NCI-H2107 (cell line): ENCODE measurements at regions not wholly inside any gene's neighbourhood (a gene's known extent, or its start where the extent isn't known, plus 50 kb on each side); places are given as distances from the start of the nearest gene placed in this dataset.
"Not testable (repeated sequence)": the region's sequence is repeated elsewhere in the genome, so short reads cannot be mapped to it uniquely, and the experiment has no call there.

Experiments
- DNase-seq: peaks from one replicate; lab custom pipeline; 2025; lab: John Stamatoyannopoulos, UW

DNA sequence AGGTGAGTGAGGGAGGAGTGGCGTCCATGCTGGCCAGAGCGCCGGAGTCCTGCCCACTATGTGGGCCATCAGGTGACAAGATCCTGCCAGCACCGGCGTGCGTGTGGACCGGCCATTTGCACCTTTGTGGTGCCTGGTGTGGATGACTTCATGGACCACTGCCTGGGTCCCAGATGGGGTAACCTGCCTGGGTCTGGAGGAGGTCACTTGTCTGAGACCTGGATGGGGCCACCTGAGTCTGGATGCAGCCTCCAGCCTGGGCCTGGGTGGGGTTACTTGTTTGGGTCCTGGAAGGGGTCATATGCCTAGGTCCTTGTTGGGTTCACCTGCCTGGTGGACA, 299.6 kb downstream of the NDUFA10 start:
- no peak for DNase-seq

DNA sequence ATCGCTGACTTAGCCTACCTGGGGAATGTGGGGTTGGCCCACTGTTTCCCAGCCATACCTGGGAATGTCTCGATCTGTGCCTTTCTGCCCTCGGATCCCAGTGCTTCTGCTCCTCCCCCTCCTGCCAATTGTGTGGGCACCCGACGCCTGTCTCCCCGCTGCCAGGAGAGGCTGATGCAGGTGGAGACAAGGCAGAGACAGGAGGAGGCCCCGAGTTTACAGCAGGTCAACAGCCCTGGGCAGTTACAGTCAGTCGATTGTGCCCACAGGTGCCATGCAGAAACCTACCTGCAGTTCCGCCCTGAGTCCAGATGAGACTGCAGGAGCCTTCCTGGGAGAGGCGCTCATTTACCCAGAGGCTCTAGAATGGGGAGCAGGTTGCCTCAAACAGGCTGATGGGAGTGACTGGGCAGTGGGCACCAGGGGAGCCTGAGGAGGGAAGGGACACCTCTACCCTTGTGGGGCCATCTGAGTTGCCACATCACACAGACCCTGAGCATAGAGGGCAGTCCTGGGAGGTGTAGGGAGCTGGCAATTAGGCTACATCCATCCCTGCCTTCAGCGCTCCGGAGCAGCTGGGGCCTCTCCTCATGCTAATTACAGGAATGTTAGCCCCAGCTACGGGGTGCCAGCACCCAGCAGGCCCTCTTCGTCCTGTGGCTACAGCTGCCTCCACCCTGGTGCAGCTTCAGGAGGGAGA, 300.1 kb downstream of the NDUFA10 start:
- no peak for DNase-seq

DNA sequence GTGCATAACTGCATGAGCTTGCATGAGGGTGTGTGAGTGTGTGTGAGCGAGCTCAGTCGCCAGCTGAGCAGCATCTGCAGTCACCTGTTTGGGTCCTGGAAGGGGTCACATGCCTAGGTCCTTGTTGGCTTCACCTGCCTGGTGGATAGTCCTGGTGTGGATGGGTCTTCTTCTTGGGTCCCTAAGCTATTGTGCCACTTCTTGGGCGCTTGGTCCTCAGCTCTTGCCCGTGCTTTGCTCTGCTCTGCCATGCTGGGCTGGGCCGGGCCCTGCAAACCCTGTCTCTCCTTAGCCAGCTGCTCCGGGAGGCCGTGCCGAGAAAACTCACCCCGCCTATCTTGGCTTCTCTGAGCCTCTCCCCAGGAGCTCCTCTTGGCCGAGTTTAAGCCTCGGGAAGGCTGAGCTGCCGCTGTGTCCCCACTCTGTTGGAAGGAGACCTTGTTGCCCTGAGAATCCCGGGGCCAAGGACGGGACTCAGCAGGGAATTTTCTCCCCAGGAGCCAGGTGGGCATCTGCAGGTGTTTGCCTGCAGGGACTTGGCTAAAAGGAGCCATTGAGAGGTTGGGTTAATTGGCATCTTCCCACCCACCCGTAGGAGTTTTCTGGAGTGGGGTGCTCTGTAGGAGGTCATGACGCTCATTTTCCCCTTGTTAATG, 300.8 kb downstream of the NDUFA10 start:
- DNase-seq: no peak

DNA sequence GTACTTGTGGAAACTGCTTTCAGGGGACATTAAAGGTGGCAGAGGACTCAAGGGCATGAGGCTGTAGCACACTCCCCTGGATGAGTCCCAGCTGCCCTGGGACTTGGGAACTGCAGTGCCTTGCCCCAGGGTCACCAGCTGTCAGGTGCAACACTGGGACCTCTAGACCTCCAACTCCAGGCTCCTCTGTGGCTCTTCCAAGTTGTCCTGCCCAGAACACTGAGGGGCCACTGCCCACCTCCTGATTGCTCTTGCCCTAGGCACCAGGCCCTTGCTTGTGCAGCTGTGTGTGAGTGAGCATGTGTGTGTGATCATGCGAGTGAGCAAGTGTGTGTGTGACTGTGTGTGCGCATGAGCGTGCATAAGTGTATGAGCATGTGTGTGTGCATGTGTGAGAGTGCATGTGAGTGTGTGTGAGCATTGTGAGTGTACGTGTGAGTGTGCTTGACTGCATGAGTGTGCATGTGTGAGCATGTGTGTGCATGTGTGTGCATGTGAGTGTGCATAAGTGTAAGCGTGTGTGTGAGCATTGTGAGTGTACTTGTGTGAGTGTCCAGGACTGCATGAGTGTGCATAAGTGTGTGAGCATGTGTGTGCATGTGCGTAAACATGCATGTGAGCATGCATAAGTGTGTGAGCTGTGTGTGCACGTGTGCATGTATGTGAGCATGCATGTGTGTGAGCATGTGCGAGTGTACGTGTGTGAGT, 301.5 kb downstream of the NDUFA10 start:
- DNase-seq: no peak

DNA sequence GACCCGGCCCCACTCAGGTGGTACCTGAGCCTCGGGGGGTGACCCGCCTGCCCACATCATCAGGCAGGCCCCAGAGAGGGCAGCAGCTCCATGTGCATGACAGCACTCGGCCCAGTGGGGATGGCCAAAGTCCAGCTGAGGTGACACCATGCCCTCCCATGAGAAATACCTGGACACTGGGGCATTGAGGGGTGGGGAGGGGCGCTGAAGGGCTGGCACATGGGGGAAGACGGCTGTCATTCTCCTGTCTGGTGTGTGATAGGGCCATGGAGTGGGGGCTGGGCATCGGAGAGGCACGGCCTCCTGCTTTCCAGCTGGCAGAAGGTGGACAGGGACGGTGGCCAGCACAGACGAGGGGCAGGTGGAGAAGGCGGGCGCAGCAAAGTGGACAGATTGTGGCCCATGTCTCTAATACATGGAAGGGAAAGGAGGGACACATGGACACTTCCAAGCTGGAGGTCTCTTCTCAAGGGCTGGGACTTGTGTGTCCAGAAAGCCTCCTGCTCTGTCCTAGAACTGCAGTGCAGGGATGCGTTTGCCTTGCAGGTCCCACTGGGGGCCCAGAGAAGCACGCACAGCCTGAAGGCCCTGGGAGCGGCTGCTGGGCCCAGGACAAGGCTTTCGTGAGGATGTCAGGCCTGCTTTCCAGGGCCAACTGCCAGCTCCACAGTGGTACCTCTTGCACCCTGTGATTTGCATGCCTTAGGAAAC, 302.2 kb downstream of the NDUFA10 start:
- no peak for DNase-seq

DNA sequence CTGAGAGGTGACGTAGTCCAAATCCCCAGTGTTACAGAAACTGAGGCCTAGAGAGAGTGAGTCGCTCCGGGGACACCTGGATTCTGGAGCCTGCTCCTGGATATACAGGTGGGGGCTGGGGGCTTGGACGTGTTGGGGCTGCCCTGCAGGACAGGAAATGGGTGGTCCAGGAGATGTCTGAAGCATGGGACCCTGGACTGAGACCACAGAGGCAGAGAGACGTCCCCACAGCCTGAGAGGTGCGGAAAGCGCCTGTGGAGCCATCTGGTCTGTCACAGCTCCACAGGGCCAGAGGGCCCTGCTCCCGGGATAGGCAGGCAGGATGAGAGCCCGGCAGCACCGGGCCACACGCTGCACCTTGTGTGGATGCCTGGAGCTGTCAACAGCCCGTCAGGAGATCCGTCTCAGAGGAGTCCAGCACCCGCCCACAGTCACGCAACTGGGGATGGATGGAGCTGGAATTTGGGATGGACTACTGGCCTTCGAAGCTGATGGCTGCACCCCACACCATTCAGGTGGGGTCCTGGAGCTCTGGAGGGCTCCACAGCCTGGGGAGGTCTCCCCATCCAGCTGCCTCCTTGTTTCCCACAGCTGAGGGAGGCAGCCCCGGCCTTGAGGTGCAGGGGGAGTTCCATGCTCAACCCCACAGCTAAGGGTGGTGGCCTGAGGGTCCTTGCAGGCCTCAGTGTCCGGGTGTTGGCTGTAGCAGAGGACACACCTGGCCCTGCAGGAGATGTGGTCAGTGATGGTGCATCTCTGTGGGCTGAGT, 303.0 kb downstream of the NDUFA10 start:
- no peak for DNase-seq

DNA sequence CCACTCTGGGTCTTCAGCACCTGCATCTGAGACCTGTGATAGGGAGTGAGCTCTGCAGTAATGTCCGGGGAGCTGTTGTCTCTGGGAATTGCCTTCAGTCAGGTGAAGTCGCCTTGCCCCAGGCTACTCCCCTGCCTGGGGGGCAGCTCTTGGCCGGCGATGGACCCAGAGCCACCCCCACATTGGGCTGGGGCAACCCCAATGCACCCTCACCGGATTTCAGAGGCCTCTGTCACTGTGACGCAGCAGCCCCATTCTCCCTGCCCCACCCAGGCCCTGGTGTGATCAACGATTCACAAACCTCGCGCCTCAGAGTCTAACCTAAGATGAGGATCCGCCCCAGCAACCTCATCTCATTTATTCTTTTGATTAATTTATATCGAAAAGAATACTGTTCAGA, 303.6 kb downstream of the NDUFA10 start:
- DNase-seq: no peak

DNA sequence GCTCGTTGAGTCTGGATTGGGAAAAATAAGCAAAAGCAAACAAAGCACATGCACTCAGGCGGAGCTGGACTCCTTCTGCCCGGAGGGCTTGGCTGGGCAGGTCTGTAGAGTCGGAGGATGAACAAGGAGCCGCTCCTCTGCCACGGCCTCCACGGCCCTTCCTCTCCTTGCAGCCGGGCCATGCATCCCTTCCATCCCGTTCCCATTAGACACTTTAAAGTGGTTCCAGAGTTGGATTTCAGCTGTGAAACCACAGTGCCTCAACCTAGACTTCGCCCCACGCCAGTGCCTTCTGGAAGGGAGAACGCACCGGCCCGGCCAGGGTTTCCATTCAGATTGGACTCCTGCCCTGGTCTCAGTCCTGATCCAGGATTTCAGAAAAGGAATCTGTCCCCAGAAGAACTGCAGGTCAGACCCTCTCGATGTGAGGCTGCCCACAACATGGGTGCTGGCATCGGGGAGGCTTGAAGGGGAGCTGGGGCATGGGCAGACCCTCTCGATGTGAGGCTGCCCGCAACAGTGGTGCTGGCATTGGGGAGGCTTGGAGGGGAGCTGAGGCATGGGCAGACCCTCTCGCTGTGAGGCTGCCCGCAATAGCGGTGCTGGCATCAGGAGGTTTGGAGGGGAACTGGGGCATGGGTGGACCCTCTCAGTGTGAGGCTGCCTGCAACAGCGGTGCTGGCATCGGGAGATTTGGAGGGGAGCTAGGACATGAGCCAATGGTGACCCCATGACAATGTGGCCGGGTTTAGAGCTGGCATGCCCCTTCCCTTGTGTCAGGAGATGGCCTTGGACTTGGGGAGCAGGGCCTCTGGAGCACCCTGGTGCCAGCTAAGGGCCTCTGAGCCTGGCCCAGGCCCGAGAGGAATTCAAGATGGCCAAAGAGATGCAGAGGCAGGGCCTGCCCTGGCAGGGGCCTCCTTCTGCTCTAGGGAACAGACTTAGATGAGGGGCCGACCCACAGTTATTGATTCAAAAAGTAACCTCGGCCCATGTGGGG, 304.5 kb downstream of the NDUFA10 start:
- DNase-seq: no peak

DNA sequence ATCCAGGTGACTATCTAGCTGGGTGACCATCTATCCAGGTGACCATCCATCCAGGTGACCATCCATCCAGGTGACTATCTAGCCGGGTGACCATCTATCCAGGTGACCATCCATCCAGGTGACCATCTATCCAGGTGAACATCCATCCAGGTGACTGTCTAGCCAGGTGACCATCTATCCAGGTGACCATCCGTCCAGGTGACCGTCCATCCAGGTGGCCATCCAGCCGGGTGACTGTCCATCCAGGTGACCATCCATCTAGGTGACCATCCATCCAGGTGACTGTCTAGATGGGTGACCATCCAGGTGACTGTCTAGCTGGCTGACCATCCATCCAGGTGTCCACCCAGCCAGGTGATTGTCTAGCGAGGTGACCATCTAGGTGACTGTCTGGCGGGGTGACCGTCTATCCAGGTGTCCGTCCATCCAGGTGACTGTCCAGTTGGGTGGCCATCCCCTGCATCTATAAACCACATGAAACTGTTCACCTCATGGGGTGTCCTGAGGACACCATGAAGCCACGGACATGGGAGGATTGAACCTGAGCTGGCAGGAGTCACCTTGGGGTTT, 305.3 kb downstream of the NDUFA10 start:
- no peak for DNase-seq

DNA sequence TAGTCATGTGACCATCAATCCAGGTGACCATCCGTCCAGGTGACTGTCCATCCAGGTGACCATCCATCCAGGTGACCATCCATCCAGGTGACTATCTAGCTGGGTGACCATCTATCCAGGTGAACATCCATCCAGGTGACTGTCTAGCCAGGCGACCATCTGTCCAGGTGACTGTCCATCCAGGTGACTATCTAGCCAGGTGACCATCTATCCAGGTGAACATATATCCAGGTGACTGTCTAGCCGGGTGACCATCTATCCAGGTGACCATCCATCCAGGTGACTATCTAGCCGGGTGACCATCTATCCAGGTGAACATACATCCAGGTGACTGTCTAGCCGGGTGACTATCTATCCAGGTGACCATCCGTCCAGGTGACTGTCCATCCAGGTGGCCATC, 306.2 kb downstream of the NDUFA10 start:
- DNase-seq: not testable (repeated sequence)

DNA sequence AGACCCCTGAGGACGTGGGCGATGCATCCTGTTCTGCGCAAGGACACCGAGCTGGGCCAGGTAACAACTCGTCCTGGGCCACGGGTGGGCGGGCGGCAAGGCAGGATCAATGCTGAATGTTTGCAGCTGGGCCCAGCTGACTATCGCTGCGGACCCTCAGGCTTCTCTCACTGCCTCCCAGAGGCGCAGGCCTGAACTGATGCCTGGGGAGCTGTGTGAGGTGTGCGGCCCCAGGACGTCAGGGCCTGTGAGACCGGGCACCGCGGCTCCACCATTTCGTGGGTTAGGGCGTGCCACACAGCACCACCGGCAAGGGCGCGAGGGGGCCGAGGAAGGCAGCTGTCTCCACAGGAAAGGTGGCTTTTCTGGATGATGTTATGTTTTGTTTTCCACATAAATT, 307.4 kb downstream of the NDUFA10 start:
- DNase-seq: no peak

DNA sequence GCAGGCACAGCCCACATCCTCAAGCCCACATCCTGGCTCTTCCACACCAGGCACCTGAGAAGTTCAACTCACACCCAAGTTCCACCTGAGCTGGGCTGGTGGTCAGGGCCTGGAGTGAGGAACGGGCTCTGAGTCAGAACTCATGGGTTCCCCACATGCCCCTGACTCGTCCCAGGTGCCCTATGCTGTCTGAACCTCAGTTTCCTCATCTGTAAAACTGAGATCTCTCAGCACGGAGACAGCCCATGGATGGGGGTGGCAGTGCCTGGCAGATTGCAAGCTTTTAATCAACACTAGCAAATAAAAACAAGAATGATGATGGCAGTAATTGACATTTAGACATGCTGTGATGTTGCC, 307.8 kb downstream of the NDUFA10 start:
- no peak for DNase-seq

DNA sequence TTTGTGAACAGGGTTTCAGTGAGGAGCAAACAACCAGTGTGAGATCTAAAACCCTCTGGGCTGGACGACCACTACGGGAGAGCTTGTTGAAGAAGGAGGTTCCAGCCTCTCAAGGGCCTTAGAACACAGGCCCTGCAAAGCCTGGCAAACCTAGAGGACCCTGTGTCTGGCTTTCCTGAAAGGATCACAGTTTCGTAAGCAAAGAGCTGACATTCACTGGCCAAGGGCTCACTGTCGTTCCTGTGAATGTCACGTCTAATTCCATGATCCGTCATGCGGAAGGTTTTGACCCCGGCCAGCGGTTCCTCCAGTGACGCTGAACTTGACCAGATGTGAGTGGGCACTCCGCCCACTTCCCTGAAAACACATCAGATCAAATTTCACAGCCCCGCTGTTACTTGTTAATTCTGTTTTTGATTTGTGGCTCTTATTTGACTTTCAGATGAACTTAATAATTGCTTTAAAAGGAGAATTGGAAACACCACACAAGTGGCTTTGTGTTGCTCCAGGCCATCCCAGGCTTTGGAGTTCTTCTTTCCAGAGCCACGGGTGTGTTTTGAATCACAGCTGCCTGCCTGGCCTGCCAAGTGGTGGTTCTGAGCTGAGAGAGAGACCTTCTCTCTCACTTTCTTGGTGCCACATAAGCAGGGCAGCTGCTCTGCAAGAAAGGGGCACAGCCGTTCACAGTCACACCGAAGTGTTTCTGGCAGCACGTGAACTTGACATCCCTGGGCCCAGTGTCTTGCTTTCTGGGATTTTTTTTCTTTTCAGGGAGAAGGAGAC, 308.4 kb downstream of the NDUFA10 start:
- no peak for DNase-seq

DNA sequence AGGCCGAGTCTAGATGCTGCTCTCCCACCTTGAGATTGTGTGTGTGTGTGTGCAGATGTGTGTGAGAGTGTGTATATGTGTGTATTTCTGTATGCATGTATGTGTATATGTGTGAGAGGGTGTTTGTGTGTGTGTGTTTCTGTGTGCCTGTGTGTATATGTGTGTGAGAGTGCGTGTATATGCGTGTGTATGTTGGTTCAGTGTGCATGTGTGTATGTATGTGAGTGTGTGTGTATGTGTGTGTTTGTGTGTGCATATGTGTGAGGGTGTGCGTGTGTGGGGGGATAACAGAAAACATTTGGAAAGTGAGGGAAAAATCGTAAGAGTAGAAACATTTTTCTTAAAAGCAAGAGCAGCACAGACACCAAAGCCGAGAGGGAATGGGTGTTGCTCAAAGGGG, 309.1 kb downstream of the NDUFA10 start:
- no peak for DNase-seq

DNA sequence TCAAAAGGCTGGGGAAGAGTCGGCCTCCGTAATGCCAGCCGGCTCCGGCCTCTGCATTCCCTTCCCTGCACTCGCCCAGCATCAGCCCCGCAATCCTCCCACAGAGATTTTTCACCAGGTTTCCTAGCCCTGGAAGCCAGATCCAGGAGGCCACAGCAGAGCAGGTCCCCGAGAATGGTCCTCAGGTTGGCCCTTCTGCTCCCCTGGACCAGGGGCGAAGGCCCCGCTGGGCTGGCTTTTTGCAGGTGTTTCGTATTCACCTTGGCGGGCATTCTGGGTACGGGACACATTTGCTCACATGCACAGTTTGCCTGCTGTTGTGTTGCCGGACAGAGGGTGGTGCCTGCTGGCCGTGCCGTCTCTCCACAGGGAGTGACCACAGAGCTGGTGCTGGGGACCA, 309.5 kb downstream of the NDUFA10 start:
- no peak for DNase-seq

DNA sequence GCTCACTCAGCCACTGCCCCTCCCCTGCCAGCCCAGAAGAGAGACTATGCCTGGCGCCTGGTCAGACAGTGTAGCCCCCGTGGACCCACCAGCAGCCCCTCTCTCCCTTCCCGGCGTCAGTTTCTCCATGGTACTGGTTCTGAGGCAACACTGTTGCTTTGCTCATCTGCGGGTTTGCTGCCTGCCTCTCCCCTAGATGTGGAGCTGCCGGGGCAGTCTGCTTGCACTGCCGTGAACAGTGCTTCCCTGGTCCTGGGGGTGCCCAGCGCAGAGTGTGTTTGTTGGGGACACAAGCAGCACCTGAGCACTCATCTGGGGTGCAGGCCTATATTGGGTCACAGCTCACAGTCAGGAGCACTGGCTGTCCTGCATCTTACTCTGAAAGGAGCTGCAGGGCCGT, 309.9 kb downstream of the NDUFA10 start:
- DNase-seq: no peak

DNA sequence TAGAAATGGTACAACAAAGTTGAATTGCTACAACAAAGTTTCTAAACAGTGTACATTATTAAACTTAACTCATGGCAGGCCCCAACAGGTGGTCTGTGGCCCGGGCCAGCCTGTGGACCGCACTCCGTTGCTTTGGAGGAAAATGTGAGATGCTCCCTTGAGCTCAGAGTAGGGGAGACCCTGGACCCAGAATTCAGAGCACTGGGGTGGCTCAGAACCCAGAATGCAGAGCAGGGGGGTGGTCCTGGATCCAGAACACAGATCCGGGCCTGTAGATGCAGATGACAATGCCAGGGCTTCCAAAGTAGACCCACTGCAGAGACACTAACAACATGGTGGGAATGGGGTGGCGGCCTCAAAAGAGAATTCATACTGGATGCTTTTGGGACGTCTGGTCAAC, 311.0 kb downstream of the NDUFA10 start:
- no peak for DNase-seq

DNA sequence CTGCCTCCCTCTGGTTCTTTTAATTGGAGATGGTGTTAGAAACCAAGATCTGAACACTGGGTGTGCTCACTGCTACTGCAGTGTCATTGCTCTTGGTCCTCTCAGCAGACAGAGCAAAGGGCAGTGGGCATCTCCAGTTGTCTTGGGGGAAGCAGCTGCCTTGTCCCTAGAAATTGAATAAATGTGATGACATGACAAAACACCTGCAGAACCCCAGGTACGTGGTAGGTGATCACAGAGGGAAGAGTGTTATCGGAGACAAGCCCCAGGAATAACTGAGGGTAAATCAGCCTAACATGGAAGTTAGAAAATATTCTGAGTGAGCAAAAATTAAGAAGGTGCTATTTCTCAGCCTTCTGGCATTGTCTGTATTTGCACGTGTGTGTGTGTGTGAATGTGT, 311.9 kb upstream of the HDAC4 start:
- DNase-seq: no peak

DNA sequence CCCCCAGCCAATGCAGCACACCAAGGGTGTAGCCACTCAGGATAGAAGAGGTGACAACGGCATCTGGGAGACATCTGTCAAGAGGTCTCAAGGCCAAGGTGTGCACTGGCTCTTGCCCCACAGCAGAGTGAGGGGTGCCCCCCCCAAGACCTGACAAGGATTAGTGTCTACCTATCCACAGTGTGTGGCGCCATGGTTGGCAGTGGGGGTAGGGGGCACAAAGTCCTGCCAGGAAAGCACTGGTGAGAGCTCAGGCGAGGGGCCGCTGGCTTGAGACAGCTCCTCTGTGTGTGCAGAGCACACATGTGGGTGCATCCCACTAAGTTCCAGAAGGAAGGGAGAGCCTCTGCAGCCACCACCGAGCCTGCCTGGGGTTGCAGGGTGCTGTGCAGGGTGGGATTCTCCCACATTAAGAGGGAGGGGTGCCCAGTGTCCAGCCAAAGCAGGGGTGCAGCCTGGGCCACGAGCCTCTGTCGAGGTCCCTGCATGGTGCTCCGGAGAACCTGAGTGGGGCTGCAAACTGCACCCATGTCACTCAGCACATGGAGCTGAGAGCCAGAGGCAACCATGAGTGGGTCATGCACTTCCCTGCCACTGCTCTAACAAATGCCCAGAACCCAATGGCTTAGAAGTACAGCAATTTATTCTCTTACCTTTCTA, 311.2 kb upstream of the HDAC4 start:
- DNase-seq: no peak
